HCT116 (cell line): ENCODE measurements at regions not wholly inside any gene's neighbourhood (a gene's known extent, or its start where the extent isn't known, plus 50 kb on each side); places are given as distances from the start of the nearest gene placed in this dataset.

ENCODE experiments used
- ATAC-seq: fragments of 200-7000 bp; cut with Tn5 transposase; 2 replicates; pipeline ENCODE4 v1.9.1; 2020; ENCODE audit warnings: mild to moderate bottlenecking, moderate library complexity
- BruUV-seq: library from RNA; stranded (reverse); fragments of 400-500 nt; replicated peaks from 2 replicates; lab custom pipeline; 2021; lab: Mats Ljungman, UMichigan
- CTCF ChIA-PET: fragments of 300-600 bp; sonication (Branson Sonifier 250); formaldehyde crosslinking; loops from one replicate; lab custom pipeline; 2021; ENCODE audit warnings: antibody characterized with exemption; lab: Charles Lee
- POLR2A ChIA-PET: fragments of 300-600, 350-600 bp; sonication (Branson Sonifier 250); formaldehyde crosslinking; loops from one replicate; lab custom pipeline; 2021; ENCODE audit warnings: antibody characterized with exemption; lab: Charles Lee
- RAD21 ChIA-PET, 2 experiments: fragments of 300-600 bp; sonication (Branson Sonifier 250); formaldehyde crosslinking; loops; one replicate each; lab custom pipeline; 2023; ENCODE audit warnings: low total read pairs in 2 of 2; ENCODE audit not compliant: uncharacterized antibody in 2 of 2, unreplicated experiment in 2 of 2, low non-redundant PET in 1 of 2; lab: Charles Lee
- DNase-seq: peaks from one replicate; pipeline ENCODE4 v3.0.0-alpha.2; 2010; ENCODE audit warnings: low read depth, low spot score
- H2AFZ ChIP-seq: fragments of 200-600 bp; shearing (Covaris generic), sonication (generic); 2 replicates; pipeline ENCODE4 v1.6.1; 2017; ENCODE audit warnings: low read depth, mixed run types, mixed read lengths, antibody characterized with exemption, low read length; ENCODE audit not compliant: poor library complexity, severe bottlenecking
- H3K27ac ChIP-seq: 2 replicates; pipeline ENCODE4 v1.5.1; 2012; ENCODE audit warnings: low read depth, low read length
- H3K27me3 ChIP-seq: fragments of 200-600 bp; sonication (generic); 2 replicates; pipeline ENCODE4 v1.6.1; 2016; ENCODE audit warnings: mixed run types, low read length, mixed read lengths; ENCODE audit not compliant: insufficient read depth
- H3K36me3 ChIP-seq, 2 experiments: fragments of 200-500 bp in 1 of 2; fragments of 200-600 bp in 1 of 2; sonication (Bioruptor generic) in 1 of 2; sonication (generic) in 1 of 2; 2 replicates each; pipeline versions ENCODE4 v1.5.1 to v1.6.1; 2014 to 2016; ENCODE audit warnings: low read length in 2 of 2, inconsistent platforms in 1 of 2, mixed read lengths in 1 of 2, mixed run types in 1 of 2; ENCODE audit not compliant: insufficient read depth in 2 of 2, control insufficient read depth in 1 of 2
- H3K4me1 ChIP-seq, 2 experiments: fragments of 200-600 bp in 1 of 2; sonication (generic) in 1 of 2; 2 replicates each; pipeline versions ENCODE4 v1.5.1 to v1.6.1; 2012 to 2017; ENCODE audit warnings: low read length in 2 of 2, inconsistent platforms in 1 of 2, mild to moderate bottlenecking in 1 of 2, mixed read lengths in 1 of 2, mixed run types in 1 of 2, moderate library complexity in 1 of 2; ENCODE audit not compliant: insufficient read depth in 2 of 2, control insufficient read depth in 1 of 2
- H3K4me2 ChIP-seq: fragments of 200-600 bp; sonication (generic); 2 replicates; pipeline ENCODE4 v1.6.1; 2017; ENCODE audit warnings: mixed run types, low read length, mixed read lengths
- H3K4me3 ChIP-seq, 2 experiments: fragments of 200-600 bp in 1 of 2; sonication (generic) in 1 of 2; replicated peaks in 1 of 2; 2 replicates each; pipeline ENCODE4 v1.5.1; 2011 to 2016; ENCODE audit warnings: low read length in 2 of 2, control low read depth in 1 of 2, low read depth in 1 of 2, mild to moderate bottlenecking in 1 of 2, mixed read lengths in 1 of 2, mixed run types in 1 of 2
- H3K79me2 ChIP-seq: fragments of 200-600 bp; sonication (generic); 2 replicates; pipeline ENCODE4 v1.6.1; 2017; ENCODE audit warnings: mild to moderate bottlenecking, mixed run types, low read length, moderate library complexity, mixed read lengths; ENCODE audit not compliant: insufficient read depth
- H3K9ac ChIP-seq: fragments of 200-600 bp; sonication (generic); 2 replicates; pipeline ENCODE4 v1.6.1; 2016; ENCODE audit warnings: low read length, mixed read lengths
- H3K9me2 ChIP-seq: fragments of 200-600 bp; sonication (generic), shearing (Covaris generic); 2 replicates; pipeline ENCODE4 v1.6.1; 2017; ENCODE audit warnings: mixed run types, mild to moderate bottlenecking, moderate library complexity; ENCODE audit not compliant: insufficient read depth
- H3K9me3 ChIP-seq, 2 experiments: fragments of 200-500 bp in 1 of 2; fragments of 200-600 bp in 1 of 2; sonication (Bioruptor generic) in 1 of 2; sonication (generic) in 1 of 2; 2 replicates each; pipeline ENCODE4 v1.6.1; 2014 to 2017; ENCODE audit warnings: low read length in 2 of 2, mixed read lengths in 2 of 2, inconsistent platforms in 1 of 2, low read depth in 1 of 2, mild to moderate bottlenecking in 1 of 2, mixed run types in 1 of 2, moderate library complexity in 1 of 2; ENCODE audit not compliant: control insufficient read depth in 1 of 2, insufficient read depth in 1 of 2
- H4K20me1 ChIP-seq: fragments of 200-600 bp; sonication (generic), shearing (Covaris generic); 2 replicates; pipeline ENCODE4 v1.6.1; 2017; ENCODE audit warnings: mixed run types, mild to moderate bottlenecking, moderate library complexity; ENCODE audit not compliant: insufficient read depth
- EGR1 ChIP-seq: IDR thresholded peaks from 2 replicates; pipeline ENCODE4 v1.6.1; 2012; ENCODE audit warnings: low read depth
- ELF1 ChIP-seq: IDR thresholded peaks from 2 replicates; pipeline ENCODE4 v1.6.1; 2012; ENCODE audit warnings: low read depth, borderline replicate concordance
- EZH2phosphoT487 ChIP-seq: fragments of 200-600 bp; IDR thresholded peaks from 2 replicates; pipeline ENCODE4 v1.6.1; 2018; ENCODE audit warnings: antibody characterized with exemption, borderline replicate concordance
- FOSL1 ChIP-seq: IDR thresholded peaks from 2 replicates; pipeline ENCODE4 v1.6.1; 2012; ENCODE audit warnings: low read depth
- JUND ChIP-seq: IDR thresholded peaks from 2 replicates; pipeline ENCODE4 v1.6.1; 2012
- POLR2A ChIP-seq: IDR thresholded peaks from 2 replicates; pipeline ENCODE4 v1.7.0; 2011; ENCODE audit warnings: borderline replicate concordance; ENCODE audit not compliant: insufficient read depth, insufficient read length; ENCODE audit errors: extremely low read depth
- POLR2AphosphoS5 ChIP-seq: IDR thresholded peaks from 2 replicates; pipeline ENCODE4 v1.6.1; 2011; ENCODE audit warnings: mild to moderate bottlenecking, low read depth, low read length, moderate library complexity
- RAD21 ChIP-seq: IDR thresholded peaks from 2 replicates; pipeline ENCODE4 v1.6.1; 2012; ENCODE audit warnings: low read depth, mild to moderate bottlenecking
- SIN3A ChIP-seq: IDR thresholded peaks from 2 replicates; pipeline ENCODE4 v1.6.1; 2012; ENCODE audit warnings: low read depth
- SP1 ChIP-seq: IDR thresholded peaks from 2 replicates; pipeline ENCODE4 v1.6.1; 2012; ENCODE audit warnings: low read depth
- SRF ChIP-seq: IDR thresholded peaks from 2 replicates; pipeline ENCODE4 v1.6.1; 2012; ENCODE audit warnings: low read depth
- TCF7L2 ChIP-seq: IDR thresholded peaks from 2 replicates; pipeline ENCODE4 v1.7.0; 2011; ENCODE audit warnings: borderline replicate concordance, inconsistent platforms; ENCODE audit not compliant: insufficient read depth, insufficient read length; ENCODE audit errors: extremely low read depth
- YY1 ChIP-seq: IDR thresholded peaks from 2 replicates; pipeline ENCODE4 v1.6.1; 2011; ENCODE audit warnings: low read length, low read depth, moderate library complexity, mild to moderate bottlenecking; ENCODE audit not compliant: insufficient replicate concordance; ENCODE audit errors: extremely low read depth
- ZFX ChIP-seq: fragments of 450-650 bp; IDR thresholded peaks from 2 replicates; pipeline ENCODE4 v1.6.1; 2017
- ZNF274 ChIP-seq: fragments of 200-500 bp; sonication (Bioruptor generic); IDR thresholded peaks from 2 replicates; pipeline ENCODE4 v1.6.1; 2014; ENCODE audit warnings: mild to moderate bottlenecking, low read depth, low read length, inconsistent platforms
- intact Hi-C: fragments of 100-400 bp; cut with micrococcal nuclease; formaldehyde crosslinking; loops from 2 replicates; pipeline ENCODE4 v1.10.0; 2022
- TF ChIP-seq, protein P1 (sequence below), 3 experiments: fragments of 200-600 bp in 1 of 3; sonication (generic) in 1 of 3; IDR thresholded peaks in 2 of 3; conservative IDR thresholded peaks in 1 of 3; 2 replicates each; pipeline ENCODE4 v1.5.1; 2012 to 2017; ENCODE audit warnings: low read depth in 2 of 3, low read length in 2 of 3, antibody characterized with exemption in 1 of 3, borderline replicate concordance in 1 of 3, control low read depth in 1 of 3, mild to moderate bottlenecking in 1 of 3, mixed read lengths in 1 of 3, mixed run types in 1 of 3, moderate library complexity in 1 of 3; ENCODE audit not compliant: insufficient read depth in 1 of 3
- TF ChIP-seq, protein P2 (sequence below): IDR thresholded peaks from 2 replicates; pipeline ENCODE4 v1.6.1; 2012; ENCODE audit warnings: low read depth
- TF ChIP-seq, protein P3 (sequence below): IDR thresholded peaks from 2 replicates; pipeline ENCODE4 v1.6.1; 2011; ENCODE audit warnings: mild to moderate bottlenecking, low read length, moderate library complexity; ENCODE audit not compliant: insufficient replicate concordance; ENCODE audit errors: extremely low read depth
- TF ChIP-seq, protein P4 (sequence below): IDR thresholded peaks from 2 replicates; pipeline ENCODE4 v1.6.1; 2012

DNA sequence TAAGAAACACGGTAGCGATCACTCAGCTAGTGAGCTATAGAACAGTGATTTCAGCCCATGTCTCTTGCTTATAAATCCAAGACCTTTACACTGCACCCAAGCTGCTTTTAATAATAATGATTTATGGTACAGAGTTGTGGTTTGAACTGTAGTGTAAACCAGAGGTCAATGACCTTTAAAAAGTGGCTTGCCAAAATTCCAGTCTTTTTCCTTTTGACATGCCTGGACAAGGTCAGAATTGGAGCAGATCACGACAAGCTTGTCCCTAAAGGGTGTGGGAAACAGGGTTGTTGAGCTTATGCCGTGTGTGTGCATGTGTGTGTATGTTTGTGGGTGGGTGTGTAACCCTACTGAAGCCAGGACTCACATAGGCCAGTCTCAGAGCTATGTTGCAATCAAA, 225.3 kb upstream of the CLINT1 start:
- ChIA-PET RAD21 (no interaction called here), POLR2A (no interaction called here), CTCF (interaction anchor here (4.2 kb wide), 1 partner anchor 9 kb away, joined by 28 read pairs; no protein-coding TSS in a partner anchor)
- Histone ChIP-seq H2AFZ (no peak overlapping the region), H3K9ac (no peak overlapping the region), H3K9me2 (no peaks in the 10 kb centered on the region), H3K36me3 (no peaks in the 10 kb centered on the region), H3K4me1 (no peaks in the 10 kb centered on the region), H3K27me3 (peaks cover 13% of the 10 kb centered on the region; the same call in 1 of the 2 replicates), H3K4me3 (no peak overlapping the region), H3K27ac (no peak overlapping the region), H3K79me2 (no peaks in the 10 kb centered on the region), H3K4me2 (no peak overlapping the region), H3K9me3 (no peaks in the 10 kb centered on the region), H4K20me1 (no peaks in the 10 kb centered on the region; the same call in 1 of the 2 replicates)
- DNase-seq (no peak), ATAC-seq (no peak)
- intact Hi-C loops: no loop called here
- TF ChIP-seq, protein P1, sequence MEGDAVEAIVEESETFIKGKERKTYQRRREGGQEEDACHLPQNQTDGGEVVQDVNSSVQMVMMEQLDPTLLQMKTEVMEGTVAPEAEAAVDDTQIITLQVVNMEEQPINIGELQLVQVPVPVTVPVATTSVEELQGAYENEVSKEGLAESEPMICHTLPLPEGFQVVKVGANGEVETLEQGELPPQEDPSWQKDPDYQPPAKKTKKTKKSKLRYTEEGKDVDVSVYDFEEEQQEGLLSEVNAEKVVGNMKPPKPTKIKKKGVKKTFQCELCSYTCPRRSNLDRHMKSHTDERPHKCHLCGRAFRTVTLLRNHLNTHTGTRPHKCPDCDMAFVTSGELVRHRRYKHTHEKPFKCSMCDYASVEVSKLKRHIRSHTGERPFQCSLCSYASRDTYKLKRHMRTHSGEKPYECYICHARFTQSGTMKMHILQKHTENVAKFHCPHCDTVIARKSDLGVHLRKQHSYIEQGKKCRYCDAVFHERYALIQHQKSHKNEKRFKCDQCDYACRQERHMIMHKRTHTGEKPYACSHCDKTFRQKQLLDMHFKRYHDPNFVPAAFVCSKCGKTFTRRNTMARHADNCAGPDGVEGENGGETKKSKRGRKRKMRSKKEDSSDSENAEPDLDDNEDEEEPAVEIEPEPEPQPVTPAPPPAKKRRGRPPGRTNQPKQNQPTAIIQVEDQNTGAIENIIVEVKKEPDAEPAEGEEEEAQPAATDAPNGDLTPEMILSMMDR (IDR thresholded peaks at IDR 0.05 in 2 of 3, conservative IDR thresholded peaks at IDR 0.05 in 1 of 3; ENCODE audit: borderline replicate concordance in 1 of 3, insufficient read depth in 1 of 3, low read depth in 2 of 3, low read length in 2 of 3): no peak
- TF ChIP-seq ZNF274 (no peak), YY1 (no peak), POLR2AphosphoS5 (no peak), FOSL1 (no peak), EZH2phosphoT487 (no peak), SRF (no peak), ELF1 (no peak), SIN3A (no peak), JUND (no peak), ZFX (no peak), RAD21 (no peak), SP1 (no peak), POLR2A (no peak), TCF7L2 (no peak), EGR1 (no peak)
- TF ChIP-seq, protein P2, sequence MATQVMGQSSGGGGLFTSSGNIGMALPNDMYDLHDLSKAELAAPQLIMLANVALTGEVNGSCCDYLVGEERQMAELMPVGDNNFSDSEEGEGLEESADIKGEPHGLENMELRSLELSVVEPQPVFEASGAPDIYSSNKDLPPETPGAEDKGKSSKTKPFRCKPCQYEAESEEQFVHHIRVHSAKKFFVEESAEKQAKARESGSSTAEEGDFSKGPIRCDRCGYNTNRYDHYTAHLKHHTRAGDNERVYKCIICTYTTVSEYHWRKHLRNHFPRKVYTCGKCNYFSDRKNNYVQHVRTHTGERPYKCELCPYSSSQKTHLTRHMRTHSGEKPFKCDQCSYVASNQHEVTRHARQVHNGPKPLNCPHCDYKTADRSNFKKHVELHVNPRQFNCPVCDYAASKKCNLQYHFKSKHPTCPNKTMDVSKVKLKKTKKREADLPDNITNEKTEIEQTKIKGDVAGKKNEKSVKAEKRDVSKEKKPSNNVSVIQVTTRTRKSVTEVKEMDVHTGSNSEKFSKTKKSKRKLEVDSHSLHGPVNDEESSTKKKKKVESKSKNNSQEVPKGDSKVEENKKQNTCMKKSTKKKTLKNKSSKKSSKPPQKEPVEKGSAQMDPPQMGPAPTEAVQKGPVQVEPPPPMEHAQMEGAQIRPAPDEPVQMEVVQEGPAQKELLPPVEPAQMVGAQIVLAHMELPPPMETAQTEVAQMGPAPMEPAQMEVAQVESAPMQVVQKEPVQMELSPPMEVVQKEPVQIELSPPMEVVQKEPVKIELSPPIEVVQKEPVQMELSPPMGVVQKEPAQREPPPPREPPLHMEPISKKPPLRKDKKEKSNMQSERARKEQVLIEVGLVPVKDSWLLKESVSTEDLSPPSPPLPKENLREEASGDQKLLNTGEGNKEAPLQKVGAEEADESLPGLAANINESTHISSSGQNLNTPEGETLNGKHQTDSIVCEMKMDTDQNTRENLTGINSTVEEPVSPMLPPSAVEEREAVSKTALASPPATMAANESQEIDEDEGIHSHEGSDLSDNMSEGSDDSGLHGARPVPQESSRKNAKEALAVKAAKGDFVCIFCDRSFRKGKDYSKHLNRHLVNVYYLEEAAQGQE: no peak
- TF ChIP-seq, protein P3, sequence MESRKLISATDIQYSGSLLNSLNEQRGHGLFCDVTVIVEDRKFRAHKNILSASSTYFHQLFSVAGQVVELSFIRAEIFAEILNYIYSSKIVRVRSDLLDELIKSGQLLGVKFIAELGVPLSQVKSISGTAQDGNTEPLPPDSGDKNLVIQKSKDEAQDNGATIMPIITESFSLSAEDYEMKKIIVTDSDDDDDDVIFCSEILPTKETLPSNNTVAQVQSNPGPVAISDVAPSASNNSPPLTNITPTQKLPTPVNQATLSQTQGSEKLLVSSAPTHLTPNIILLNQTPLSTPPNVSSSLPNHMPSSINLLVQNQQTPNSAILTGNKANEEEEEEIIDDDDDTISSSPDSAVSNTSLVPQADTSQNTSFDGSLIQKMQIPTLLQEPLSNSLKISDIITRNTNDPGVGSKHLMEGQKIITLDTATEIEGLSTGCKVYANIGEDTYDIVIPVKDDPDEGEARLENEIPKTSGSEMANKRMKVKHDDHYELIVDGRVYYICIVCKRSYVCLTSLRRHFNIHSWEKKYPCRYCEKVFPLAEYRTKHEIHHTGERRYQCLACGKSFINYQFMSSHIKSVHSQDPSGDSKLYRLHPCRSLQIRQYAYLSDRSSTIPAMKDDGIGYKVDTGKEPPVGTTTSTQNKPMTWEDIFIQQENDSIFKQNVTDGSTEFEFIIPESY: no peak
- TF ChIP-seq, protein P4, sequence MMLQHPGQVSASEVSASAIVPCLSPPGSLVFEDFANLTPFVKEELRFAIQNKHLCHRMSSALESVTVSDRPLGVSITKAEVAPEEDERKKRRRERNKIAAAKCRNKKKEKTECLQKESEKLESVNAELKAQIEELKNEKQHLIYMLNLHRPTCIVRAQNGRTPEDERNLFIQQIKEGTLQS: no peak
- no TSS peak for BruUV-seq
